Vagina (tissue), 2 donors: ENCODE measurements at regions not wholly inside any gene's neighbourhood (a gene's known extent, or its start where the extent isn't known, plus 50 kb on each side); places are given as distances from the start of the nearest gene placed in this dataset.

Experiments used
- CTCF ChIP-seq, 3 experiments: fragments of 450-650 bp in 2 of 3; fragments of 200-600 bp in 1 of 3; sonication (generic) in 1 of 3; IDR thresholded peaks; one replicate each; pipeline ENCODE4 v1.5.1; 2017 to 2019; ENCODE audit warnings: antibody characterized with exemption in 3 of 3, mild to moderate bottlenecking in 2 of 3, moderate library complexity in 2 of 3
- POLR2A ChIP-seq, 2 donors: fragments of 450-650 bp; IDR thresholded peaks; one replicate each; pipeline ENCODE4 v1.6.1; 2017; ENCODE audit warnings: antibody characterized with exemption in 2 of 2, mild to moderate bottlenecking in 2 of 2, moderate library complexity in 2 of 2
- POLR2AphosphoS5 ChIP-seq, 2 donors: sonication (generic); formaldehyde crosslinking; IDR thresholded peaks; one replicate each; pipeline ENCODE4 v1.9.0; 2017; ENCODE audit warnings: antibody characterized with exemption in 2 of 2, mild to moderate bottlenecking in 2 of 2, low read depth in 1 of 2; ENCODE audit not compliant: insufficient read depth in 1 of 2

GRCh38 chr5:167816354-167816753 lies 475.1 kb upstream of the WWC1 start:
- TF ChIP-seq CTCF (IDR thresholded peaks at IDR 0.05) (no peak), POLR2AphosphoS5 (IDR thresholded peaks at IDR 0.05; ENCODE audit: insufficient read depth in 1 of 2, low read depth in 1 of 2) (no peak), POLR2A (IDR thresholded peaks at IDR 0.05) (no peak)
